ENCODE measurements at regions not wholly inside any gene's neighbourhood (a gene's known extent, or its start where the extent isn't known, plus 50 kb on each side); places are given as distances from the start of the nearest gene placed in this dataset.

GRCh38 chr16:79510879-79511278 lies 89.7 kb downstream of the MAF start:
- ATAC-seq (ENCODE audit: low FRiP score) = no peak
- TF ChIP-seq, protein P1, sequence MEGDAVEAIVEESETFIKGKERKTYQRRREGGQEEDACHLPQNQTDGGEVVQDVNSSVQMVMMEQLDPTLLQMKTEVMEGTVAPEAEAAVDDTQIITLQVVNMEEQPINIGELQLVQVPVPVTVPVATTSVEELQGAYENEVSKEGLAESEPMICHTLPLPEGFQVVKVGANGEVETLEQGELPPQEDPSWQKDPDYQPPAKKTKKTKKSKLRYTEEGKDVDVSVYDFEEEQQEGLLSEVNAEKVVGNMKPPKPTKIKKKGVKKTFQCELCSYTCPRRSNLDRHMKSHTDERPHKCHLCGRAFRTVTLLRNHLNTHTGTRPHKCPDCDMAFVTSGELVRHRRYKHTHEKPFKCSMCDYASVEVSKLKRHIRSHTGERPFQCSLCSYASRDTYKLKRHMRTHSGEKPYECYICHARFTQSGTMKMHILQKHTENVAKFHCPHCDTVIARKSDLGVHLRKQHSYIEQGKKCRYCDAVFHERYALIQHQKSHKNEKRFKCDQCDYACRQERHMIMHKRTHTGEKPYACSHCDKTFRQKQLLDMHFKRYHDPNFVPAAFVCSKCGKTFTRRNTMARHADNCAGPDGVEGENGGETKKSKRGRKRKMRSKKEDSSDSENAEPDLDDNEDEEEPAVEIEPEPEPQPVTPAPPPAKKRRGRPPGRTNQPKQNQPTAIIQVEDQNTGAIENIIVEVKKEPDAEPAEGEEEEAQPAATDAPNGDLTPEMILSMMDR (IDR thresholded peaks at IDR 0.05) = no peak
- no peak for DNase-seq (ENCODE audit: low spot score)

DNA sequence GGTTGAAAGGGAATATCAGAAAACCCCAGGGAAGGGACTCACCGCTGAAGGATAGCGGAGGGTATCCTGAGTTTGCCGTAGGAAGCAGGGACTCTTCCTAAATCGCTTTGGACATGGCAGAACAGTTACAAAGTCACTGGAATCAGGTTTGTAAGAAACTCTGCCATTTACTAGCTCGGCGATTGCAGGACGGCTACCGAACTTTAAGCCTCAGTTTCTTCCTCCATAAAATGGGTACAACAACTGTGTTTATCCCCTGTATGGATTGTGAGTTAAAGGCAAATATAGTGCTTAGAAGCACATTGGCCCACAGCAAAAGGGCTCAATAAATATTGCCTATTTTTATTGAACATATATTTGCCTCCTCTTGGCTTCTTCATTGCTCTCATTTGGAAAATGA lies 90.6 kb downstream of the MAF start:
- TF ChIP-seq, protein P1 (IDR thresholded peaks at IDR 0.05) = no peak
- DNase-seq (ENCODE audit: low spot score) (no peak), ATAC-seq (ENCODE audit: low FRiP score) (no peak)

- TF ChIP-seq, protein P1 (IDR thresholded peaks at IDR 0.05) = no peak
- no peak for DNase-seq (ENCODE audit: low spot score)
- no peak for ATAC-seq (ENCODE audit: low FRiP score)
Measured at GRCh38 chr16:79509211-79509631, 91.3 kb downstream of the MAF start.

GRCh38 chr16:79508294-79508693 lies 92.2 kb downstream of the MAF start:
- ATAC-seq (ENCODE audit: low FRiP score) = no peak
- no peak for DNase-seq (ENCODE audit: low spot score)
- TF ChIP-seq, protein P1 (IDR thresholded peaks at IDR 0.05) = no peak

- DNase-seq (ENCODE audit: low spot score) (no peak), ATAC-seq (ENCODE audit: low FRiP score) (no peak)
- TF ChIP-seq, protein P1 (IDR thresholded peaks at IDR 0.05) = no peak
Measured at GRCh38 chr16:79505344-79505743, 95.2 kb downstream of the MAF start.

- TF ChIP-seq, protein P1 (IDR thresholded peaks at IDR 0.05) = no peak
- DNase-seq (ENCODE audit: low spot score) (no peak), ATAC-seq (ENCODE audit: low FRiP score) (no peak)
Measured at GRCh38 chr16:79503511-79503910, 97.0 kb downstream of the MAF start.

- DNase-seq (ENCODE audit: low spot score) (no peak), ATAC-seq (ENCODE audit: low FRiP score) (no peak)
- TF ChIP-seq, protein P1 (IDR thresholded peaks at IDR 0.05) = no peak
Measured at GRCh38 chr16:79501446-79501845, 99.1 kb downstream of the MAF start.
